ENCODE measurements at regions not wholly inside any gene's neighbourhood (a gene's known extent, or its start where the extent isn't known, plus 50 kb on each side); places are given as distances from the start of the nearest gene placed in this dataset.

GRCh38 chr18:25423760-25424159, 71.8 kb upstream of the ZNF521 start:
- no peak for TF ChIP-seq EZH2phosphoT487 (IDR thresholded peaks at IDR 0.05; ENCODE audit: borderline replicate concordance)
- TF ChIP-seq CTCF (conservative IDR thresholded peaks at IDR 0.05; ENCODE audit: low read length), result no peak
- Histone ChIP-seq H3K4me1 (ENCODE audit: insufficient read depth, low read length, poor library complexity, severe bottlenecking) (peaks cover 4% of the 10 kb centered on the region), H3K9me3 (ENCODE audit: insufficient read depth, low read depth, low read length) (no peaks in the 10 kb centered on the region), H3K36me3 (ENCODE audit: insufficient read depth, low read length) (no peaks in the 10 kb centered on the region), H3F3A (ENCODE audit: low read depth) (no peaks in the 10 kb centered on the region), H3K4me3 (ENCODE audit: low read length, poor library complexity, severe bottlenecking) (no peak overlapping the region), H3K27me3 (ENCODE audit: insufficient read depth, low read length, poor library complexity, severe bottlenecking) (no peaks in the 10 kb centered on the region), H3K79me2 (ENCODE audit: insufficient read depth, low read length) (no peaks in the 10 kb centered on the region), H3K9me2 (replicated peaks; ENCODE audit: low read depth, low read length) (no peaks in the 10 kb centered on the region), H3K4me2 (ENCODE audit: low read depth, low read length, poor library complexity, severe bottlenecking) (no peak overlapping the region), H3K9ac (ENCODE audit: low read depth, low read length, poor library complexity, severe bottlenecking) (no peak overlapping the region), H4K20me1 (ENCODE audit: insufficient read depth, low read length, poor library complexity, severe bottlenecking) (no peaks in the 10 kb centered on the region), H2AFZ (ENCODE audit: low read length) (no peak overlapping the region)

- no peaks in the 10 kb centered on the region for H3K27me3 ChIP-seq (ENCODE audit: insufficient read depth, low read length, poor library complexity, severe bottlenecking)
- no peaks in the 10 kb centered on the region for H3K9me3 ChIP-seq (ENCODE audit: insufficient read depth, low read depth, low read length)
- H3F3A ChIP-seq (ENCODE audit: low read depth), result no peaks in the 10 kb centered on the region
- no peaks in the 10 kb centered on the region for H3K36me3 ChIP-seq (ENCODE audit: insufficient read depth, low read length)
- no peaks in the 10 kb centered on the region for H3K9me2 ChIP-seq (replicated peaks; ENCODE audit: low read depth, low read length)
- TF ChIP-seq EZH2phosphoT487 (IDR thresholded peaks at IDR 0.05; ENCODE audit: borderline replicate concordance) (no peak), CTCF (conservative IDR thresholded peaks at IDR 0.05; ENCODE audit: low read length) (no peak)
- H3K4me3 ChIP-seq (ENCODE audit: low read length, poor library complexity, severe bottlenecking), result no peak overlapping the region
- H3K79me2 ChIP-seq (ENCODE audit: insufficient read depth, low read length), result no peaks in the 10 kb centered on the region
- H2AFZ ChIP-seq (ENCODE audit: low read length), result no peak overlapping the region
- H4K20me1 ChIP-seq (ENCODE audit: insufficient read depth, low read length, poor library complexity, severe bottlenecking), result no peaks in the 10 kb centered on the region
- no peak overlapping the region for H3K9ac ChIP-seq (ENCODE audit: low read depth, low read length, poor library complexity, severe bottlenecking)
- no peak overlapping the region for H3K4me2 ChIP-seq (ENCODE audit: low read depth, low read length, poor library complexity, severe bottlenecking)
- H3K4me1 ChIP-seq (ENCODE audit: insufficient read depth, low read length, poor library complexity, severe bottlenecking), result peaks cover 4% of the 10 kb centered on the region
Observed at GRCh38 chr18:25423267-25423666, 71.3 kb upstream of the ZNF521 start.

- Histone ChIP-seq H3K4me2 (ENCODE audit: low read depth, low read length, poor library complexity, severe bottlenecking) (no peak overlapping the region), H3K36me3 (ENCODE audit: insufficient read depth, low read length) (no peaks in the 10 kb centered on the region), H3K9me2 (replicated peaks; ENCODE audit: low read depth, low read length) (no peaks in the 10 kb centered on the region), H3F3A (ENCODE audit: low read depth) (no peaks in the 10 kb centered on the region), H3K9me3 (ENCODE audit: insufficient read depth, low read depth, low read length) (no peaks in the 10 kb centered on the region), H3K4me1 (ENCODE audit: insufficient read depth, low read length, poor library complexity, severe bottlenecking) (peaks cover 4% of the 10 kb centered on the region), H3K27me3 (ENCODE audit: insufficient read depth, low read length, poor library complexity, severe bottlenecking) (no peaks in the 10 kb centered on the region), H3K4me3 (ENCODE audit: low read length, poor library complexity, severe bottlenecking) (no peak overlapping the region), H3K79me2 (ENCODE audit: insufficient read depth, low read length) (no peaks in the 10 kb centered on the region), H4K20me1 (ENCODE audit: insufficient read depth, low read length, poor library complexity, severe bottlenecking) (no peaks in the 10 kb centered on the region), H3K9ac (ENCODE audit: low read depth, low read length, poor library complexity, severe bottlenecking) (no peak overlapping the region), H2AFZ (ENCODE audit: low read length) (no peak overlapping the region)
- TF ChIP-seq EZH2phosphoT487 (IDR thresholded peaks at IDR 0.05; ENCODE audit: borderline replicate concordance) (no peak), CTCF (conservative IDR thresholded peaks at IDR 0.05; ENCODE audit: low read length) (no peak)
Observed at GRCh38 chr18:25422230-25422629, 70.3 kb upstream of the ZNF521 start.

Data from Loucy (cell line).